GM12891 (cell line): ENCODE measurements at regions not wholly inside any gene's neighbourhood (a gene's known extent, or its start where the extent isn't known, plus 50 kb on each side); places are given as distances from the start of the nearest gene placed in this dataset.

Experiments used
- POLR2A ChIP-seq: IDR thresholded peaks from 2 replicates; pipeline ENCODE4 v1.6.1; 2011; ENCODE audit warnings: low read depth, low read length, control low read depth
- POLR2AphosphoS5 ChIP-seq: IDR thresholded peaks from 2 replicates; pipeline ENCODE4 v1.6.1; 2011; ENCODE audit warnings: low read depth, low read length, control low read depth
- POU2F2 ChIP-seq: IDR thresholded peaks from 2 replicates; pipeline ENCODE4 v1.6.1; 2011; ENCODE audit warnings: low read depth, mild to moderate bottlenecking, control low read depth, low read length, moderate library complexity
- SPI1 ChIP-seq: IDR thresholded peaks from 2 replicates; pipeline ENCODE4 v1.6.1; 2011; ENCODE audit warnings: low read depth, low read length, control low read depth
- TAF1 ChIP-seq: IDR thresholded peaks from 2 replicates; pipeline ENCODE4 v1.6.1; 2011; ENCODE audit warnings: low read depth, low read length, control low read depth

GRCh38 chrX:138771047-138771446 is 59.5 kb upstream of the FGF13 start:
- TF ChIP-seq POLR2A (no peak), SPI1 (no peak), POLR2AphosphoS5 (no peak), POU2F2 (no peak), TAF1 (no peak)
